RPMI7951 (cell line): ENCODE measurements at regions not wholly inside any gene's neighbourhood (a gene's known extent, or its start where the extent isn't known, plus 50 kb on each side); places are given as distances from the start of the nearest gene placed in this dataset.
"Not testable (repeated sequence)": the region's sequence is repeated elsewhere in the genome, so short reads cannot be mapped to it uniquely, and the experiment has no call there.

Experiments used
- DNase-seq: peaks from one replicate; pipeline ENCODE4 v3.0.0-alpha.2; 2012; ENCODE audit warnings: low read depth

DNA sequence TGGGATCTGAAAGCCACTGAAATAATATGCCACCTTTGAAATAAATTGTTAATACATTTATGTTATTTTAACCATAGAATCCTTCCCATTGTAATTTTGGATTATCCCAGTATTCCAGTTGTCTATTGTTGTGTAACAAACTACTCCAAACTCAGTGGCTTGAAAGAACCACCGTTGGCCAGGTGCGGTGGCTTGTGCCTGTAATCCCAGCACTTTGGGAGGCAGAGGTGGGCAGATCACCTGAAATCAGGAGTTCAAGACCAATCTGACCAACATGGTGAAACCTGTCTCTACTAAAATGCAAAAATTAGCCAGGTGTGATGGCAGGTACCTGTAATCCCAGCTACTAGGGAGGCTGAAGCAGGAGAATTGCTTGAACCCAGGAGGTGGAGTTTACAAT is 217.6 kb downstream of the IRX2 start:
- DNase-seq: not testable (repeated sequence)

DNA sequence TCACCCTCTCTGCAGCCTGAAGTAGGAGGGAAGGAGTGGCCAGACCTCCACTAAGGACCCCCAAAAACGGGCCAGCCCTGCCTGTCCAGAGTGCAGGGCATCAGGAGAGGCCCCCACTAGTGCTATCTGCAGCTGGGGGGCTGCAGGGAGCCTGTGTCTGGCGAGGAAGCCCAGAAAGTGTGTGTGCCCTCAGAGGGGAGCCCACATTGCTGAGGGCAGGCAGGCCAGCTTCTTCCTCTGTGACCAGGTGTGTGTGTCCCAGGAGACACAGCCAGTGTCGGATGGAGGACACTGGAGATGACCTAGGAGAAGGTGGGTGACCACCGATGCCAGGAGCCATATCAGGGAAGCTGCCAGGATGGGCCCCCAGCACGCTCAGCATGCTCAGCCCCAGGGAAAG is 218.7 kb downstream of the IRX2 start:
- DNase-seq: no peak

DNA sequence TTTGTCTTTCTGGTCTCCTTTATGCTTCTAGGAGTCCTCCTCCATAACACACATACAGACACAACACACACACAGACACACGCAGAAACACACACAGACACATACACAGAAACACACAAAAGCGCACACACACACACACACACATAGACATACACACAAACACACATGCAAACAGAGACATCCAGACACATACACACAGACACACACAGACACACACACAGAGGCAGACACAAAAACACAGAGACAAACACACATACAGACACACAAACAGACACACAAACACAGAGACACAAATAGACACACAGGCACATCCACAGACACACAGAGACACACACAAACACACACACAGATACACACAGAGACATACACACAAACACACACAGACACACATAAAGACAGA is 220.2 kb downstream of the IRX2 start:
- no peak for DNase-seq

DNA sequence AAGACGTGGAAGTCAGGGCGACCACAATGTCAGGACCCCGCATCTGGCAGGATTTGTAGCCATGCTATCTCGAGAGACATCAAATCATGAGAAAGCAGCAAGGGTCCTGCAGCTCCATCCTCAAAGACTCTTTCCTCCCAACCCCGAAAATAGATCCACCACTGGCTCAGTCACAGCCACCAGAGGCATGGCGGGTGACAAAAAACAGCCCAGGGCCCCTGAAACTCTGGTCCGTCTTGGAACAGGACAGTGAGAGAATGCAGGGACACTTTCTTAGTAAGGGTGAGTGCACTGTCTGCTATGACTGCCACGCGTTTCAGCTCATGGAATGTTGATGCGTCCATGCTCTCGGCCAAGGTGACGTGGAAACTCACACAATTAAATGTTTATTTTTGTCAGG is 220.9 kb downstream of the IRX2 start:
- DNase-seq: no peak

DNA sequence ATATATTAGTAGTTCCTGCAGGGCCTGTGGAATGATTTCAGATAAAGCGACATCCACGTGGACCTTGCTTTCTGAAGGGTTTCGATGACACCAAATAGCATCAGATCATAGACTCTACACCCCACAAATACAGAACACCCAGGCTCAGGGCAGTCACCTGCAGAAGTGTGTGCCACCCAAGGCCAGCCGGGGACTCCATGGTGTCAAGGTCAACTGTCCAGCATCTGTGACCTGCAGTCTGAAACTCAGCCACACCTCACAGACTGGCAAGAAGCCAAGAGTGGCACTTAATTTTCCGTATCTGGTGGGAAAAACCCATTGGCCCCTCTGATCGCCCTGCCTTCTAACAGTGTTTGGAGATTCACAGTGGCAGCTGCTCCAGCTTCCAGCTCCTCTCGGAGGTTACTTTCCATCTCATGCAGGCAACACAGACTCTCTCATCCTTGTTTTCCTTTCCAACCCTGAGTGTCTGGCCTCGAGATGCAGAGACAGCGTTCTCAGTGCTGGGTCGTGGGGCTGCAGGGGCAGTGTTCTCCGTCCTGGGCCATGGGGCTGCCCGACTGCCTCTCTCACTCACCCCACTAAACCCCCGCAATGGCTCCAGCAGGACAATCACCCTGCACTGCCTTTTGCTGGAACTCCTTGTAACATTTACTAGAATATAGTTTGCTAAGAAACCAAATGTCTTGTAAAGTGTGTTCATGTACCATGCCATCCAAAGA is 221.9 kb downstream of the IRX2 start:
- DNase-seq: no peak

DNA sequence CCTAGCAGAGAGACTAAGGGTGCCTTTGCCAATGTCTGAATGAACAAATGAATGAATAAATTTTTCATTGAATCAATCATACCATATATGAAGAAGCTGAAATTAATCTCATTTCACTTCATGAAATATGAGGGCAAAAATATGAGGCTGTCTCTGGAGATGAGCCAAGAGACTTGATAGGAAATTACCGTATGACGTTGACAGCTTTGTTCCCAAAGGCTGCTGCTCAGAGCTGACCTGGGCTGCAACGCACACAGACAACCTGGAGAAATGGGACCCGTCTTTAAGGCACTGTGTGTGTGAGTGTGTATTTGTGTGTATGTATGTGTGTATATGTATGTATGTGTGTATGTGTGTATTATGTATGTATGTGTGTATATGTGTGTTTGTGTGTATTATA is 226.1 kb downstream of the IRX2 start:
- no peak for DNase-seq

DNA sequence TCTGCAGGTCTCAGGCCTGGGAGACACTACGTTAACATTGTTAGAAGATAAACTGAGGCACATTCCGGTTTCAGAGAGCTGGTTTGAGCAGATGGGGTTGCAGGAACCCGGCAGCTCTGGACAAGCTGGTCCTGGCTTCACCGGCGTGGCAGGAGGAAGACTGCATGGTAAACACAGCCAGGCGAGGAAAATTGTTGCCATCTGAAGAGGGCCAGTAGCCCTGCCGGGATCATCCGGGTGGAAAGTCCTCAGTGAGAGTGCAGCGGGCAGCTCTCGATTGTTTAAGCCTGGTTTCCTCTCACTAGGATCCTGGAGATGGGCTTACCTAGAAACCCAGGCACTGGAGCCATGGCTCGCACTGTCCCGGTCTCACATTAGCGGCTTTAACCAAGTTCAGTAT is 226.9 kb downstream of the IRX2 start:
- no peak for DNase-seq

DNA sequence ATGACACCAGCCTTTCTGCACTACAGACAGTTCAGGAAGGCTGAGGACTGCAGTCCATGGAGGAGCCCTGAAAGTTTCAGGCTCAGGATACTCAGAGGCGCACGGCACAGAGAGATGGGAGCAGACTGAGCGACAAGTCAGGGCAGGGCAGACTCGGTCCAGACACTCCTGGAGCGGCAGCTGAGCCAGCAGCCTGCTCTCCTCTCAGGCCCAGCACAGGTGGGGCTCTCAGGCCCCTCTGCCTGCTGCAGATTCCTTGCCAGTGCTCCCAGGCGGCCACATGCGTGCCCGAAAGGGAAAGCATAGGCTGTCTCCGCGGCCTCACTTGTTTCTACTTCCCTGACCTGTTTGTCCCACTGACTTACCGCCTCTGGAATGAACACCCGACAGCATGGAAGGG is 228.3 kb downstream of the IRX2 start:
- DNase-seq: no peak

DNA sequence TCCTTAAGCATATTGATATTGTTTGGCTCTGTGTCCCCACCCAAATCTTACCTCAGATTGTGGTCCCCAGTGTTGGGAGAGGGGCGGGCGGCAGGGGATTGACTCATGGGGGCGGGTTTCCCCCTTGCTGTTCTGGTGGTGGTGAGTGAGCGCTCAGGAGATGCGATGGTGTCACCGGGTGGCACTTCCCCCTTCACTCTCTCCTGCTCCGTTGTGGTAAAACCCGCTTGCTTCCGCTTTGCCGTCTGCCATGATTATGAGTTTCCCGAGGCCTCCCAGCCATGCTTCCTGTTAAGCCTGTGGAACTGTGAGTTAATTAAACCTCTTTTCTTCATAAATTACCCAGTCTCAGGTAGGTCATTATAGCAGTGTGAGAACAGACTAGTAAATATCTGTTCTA is 229.1 kb downstream of the IRX2 start:
- no peak for DNase-seq

DNA sequence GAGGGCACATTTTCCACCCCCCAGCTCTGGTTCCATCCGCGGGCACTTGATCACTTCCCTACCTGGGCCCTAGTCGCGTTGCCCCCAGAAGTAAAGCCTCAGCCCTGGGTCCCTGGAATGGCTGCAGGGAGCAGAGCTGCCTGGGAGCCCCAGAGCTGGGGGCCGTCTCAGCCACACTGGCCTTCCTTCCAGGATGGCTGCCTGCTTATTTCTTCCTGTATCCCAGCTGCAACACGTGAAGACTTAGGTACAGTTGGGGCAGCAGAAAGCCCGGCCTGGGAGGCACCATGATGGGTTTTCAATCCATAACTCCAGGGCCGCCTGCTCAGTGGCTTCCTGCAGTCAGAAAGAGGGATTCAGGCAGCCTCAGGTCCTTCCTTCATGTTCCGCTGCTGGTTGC is 232.3 kb downstream of the IRX2 start:
- no peak for DNase-seq

DNA sequence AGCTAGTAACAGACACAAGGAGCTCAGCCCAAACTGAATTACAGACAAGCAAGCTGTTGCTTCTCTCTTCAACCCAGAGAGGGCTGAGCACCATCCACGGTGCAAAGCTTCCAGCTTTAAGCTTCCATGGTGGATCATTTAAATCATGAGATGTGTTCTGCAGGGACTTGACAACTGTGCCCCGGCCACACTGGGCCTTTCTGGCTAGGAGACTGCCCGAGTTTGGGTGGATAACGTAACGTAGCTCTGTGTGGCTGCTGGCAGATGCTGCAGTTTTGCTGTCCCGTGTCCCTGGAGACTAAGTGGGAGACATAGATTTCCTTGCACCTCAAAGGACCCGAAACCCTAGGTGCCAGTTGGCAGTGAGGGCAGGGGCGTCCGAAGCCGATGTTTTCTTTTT is 234.0 kb downstream of the IRX2 start:
- no peak for DNase-seq

DNA sequence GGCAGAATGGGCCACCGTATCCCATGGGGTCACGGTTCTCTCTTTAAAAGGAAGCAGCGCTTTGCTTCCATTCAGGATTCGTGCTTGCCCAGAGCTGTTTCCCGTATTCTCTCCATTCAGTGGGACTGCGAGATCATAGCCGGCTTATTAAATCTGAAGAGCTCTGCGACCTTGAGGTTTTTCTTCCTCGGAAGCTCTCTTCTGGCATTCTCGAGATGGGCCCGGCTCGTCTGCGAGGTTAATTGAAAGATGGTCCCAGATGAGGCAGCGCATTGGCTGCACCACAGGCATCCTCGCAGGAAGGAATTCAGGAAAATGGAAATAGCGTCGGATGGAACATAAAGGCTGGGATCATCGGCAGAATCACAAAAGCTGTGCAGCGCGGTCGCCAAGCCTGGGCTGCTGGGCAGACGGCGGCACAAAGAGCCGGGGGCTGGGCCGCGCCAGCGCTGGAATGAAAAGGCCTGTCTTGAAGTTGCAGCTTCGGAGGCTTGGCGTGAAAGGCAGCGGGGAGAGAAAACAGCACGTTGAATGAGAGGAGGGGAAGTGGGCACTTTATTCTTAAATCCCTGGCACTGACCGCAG is 236.2 kb downstream of the IRX2 start:
- no peak for DNase-seq

DNA sequence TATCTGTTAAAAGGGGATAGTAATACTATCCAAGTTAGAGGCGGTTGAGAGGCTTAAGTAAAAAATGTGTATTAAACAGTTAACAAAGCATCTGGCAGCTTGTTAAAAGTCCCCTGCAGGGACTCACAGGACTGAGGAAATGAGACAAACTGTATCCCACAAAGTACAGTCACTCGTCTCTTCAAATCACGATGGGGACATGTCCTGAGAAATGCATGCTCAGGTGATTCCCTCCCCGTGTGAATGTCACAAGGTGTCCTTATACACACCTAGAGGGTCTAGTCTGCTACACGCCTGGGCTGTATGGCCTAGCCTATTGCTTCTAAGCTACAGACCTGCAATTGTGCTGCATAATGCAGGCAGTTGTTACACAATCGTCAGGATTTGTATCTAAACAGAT is 237.0 kb downstream of the IRX2 start:
- no peak for DNase-seq

DNA sequence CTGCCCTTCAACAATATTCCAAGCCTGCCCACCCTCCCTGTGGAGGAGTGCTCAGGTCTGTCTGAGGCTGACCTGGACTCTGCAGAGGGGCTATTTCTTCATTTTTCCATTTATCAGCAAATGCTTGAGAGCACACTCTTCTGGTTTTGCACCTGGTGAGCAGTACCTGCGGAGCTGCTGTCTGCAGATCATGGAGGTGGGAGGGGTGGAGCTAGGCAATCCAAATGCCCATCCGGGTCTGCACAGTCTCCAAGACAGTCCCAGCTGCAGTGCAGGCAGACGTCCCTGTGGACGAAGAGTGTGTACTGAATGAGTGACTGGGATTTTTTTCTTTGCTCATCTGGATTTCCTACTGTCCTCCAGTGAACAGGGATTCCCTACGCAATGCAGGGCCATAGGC is 239.8 kb downstream of the IRX2 start:
- DNase-seq: no peak

DNA sequence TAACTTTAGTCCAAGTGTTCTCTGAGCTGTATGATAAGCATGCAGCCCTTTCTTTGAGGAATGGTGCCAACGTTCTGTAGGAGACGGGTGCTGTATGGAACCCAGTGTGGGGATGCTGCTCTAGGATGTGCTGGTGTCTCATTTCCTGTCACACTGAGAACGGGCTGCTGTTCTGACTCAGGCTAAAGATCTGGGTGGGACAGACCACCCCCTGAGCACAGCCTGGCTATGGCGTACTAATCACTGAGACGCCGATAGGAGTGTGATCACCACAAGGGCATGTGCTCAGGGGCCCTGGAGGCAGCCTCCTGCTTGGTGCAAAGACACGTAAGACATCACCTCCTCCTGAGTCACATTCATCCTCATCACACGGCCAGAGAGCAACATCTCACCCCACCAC is 240.4 kb downstream of the IRX2 start:
- DNase-seq: no peak

DNA sequence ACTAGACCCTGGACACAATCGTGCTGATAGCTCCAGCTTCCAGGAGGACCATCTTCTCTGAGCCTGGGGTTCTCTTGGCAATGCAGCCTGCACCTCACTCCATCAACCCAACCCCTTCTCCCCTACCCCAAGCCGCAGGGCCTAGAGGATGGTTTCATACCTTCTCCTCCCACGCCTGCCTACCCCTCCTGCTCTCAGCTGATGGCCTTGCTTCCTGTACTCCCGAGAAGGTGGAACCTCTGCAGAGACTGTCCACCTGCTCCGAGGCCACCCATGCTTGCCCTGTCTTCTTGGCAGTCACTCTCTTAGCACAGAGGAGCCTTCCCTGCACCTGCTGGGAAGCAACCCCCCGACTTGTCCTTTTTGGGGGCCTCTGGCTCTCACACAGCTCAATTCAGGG is 241.9 kb downstream of the IRX2 start:
- no peak for DNase-seq

DNA sequence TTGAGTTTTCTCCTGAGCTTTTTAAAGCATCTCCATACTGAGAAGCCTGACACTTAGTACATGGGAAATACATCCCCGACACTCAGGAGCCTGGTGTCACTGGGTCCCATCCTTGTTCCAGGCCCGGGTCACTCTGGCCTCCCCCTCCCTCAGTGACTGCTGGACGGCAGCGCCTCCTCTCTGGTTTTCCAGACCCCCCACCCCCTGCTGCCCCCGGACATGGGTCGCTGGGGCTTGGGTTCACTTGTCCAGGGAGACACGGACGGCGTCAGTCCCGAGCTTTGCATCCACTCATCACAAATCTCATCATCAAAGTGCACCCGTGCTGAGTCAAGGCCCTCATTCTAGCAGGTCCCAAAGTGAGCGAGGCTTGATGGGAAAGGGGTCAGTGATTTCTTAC is 243.0 kb downstream of the IRX2 start:
- no peak for DNase-seq

DNA sequence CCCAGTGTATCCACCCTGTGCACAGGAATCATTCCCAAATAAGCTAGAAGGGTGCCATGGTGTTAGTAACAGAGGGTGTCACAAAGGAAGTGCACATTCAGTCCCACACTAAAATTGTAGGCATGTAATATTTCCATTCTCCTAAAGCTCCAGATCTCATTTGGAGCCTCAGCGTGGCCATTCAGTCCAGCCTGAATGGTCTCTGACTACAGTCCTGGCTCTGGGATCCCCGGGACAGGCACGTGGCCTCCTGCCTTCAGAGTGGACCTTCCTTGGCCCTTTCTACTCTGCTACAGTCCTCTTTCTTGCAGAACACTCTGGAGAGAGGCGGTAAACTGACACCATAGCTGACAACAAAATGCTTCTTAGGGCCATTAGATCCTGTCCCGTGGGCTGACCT is 243.9 kb downstream of the IRX2 start:
- no peak for DNase-seq

DNA sequence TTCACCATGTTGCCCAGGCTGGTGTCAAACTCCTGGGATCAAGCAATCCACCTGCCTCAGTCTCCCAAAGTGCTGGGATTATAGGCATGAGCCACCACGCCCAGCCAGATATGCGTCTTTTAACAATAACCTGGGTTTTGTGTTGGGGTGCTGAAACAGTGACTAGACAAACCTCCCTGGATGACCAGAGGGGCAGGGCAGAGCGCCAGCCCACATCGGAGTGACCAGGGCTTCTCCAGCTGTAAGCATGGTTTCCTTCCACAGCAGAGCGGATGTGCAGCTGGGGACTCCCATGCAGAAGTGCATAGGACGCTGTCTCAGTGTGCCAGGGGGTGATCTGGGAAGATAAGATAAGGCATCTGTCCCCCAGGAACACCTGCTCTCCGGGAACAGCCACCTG is 244.9 kb downstream of the IRX2 start:
- no peak for DNase-seq

DNA sequence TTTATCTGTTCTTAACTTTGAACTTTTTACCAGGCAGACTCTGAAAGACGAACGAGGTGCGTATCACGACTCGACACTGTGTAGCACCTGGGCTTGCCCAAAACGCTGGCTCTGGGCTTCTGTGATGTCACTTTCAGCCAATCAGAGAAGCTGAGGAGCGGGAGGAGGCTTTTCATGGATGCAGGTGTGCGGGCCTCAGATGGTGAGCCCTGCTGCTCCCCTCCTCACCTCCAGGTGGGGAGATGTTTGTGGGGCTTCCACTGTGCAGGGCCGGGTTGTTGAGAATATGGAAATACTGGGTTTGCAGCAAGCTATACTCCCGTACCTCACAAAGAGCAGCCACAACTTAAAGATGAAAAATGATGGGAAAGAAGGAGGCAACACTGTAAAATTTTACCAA is 246.3 kb downstream of the IRX2 start:
- no peak for DNase-seq

DNA sequence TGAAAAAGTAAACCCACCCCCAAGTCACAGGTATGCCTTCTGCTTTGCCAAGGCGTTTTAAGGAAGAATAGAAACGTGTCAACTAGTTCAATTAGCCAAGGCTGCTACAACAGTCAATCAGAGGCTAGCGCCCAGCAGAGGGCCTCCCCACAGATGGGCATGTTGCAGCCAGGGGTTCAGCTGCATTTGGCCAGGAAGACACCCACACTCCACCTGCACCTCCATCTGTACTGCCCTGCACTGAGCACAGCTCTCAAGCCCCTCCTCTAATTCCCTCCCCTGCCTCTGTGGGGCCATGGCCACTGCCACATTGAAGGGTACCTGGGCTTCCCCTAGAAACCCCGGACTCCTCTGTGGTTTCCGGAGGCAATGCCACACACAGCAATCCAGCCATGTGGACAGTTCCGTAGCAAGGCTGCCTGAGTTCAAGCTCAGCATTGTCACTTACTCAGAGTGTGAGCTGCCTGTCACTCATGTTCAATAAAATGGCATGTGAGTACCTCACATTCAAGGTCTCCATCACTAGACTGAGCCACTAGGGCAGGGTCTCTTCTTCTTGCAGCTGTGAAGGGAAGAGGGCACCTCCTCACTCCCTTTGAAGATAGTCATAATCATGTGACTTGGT is 248.4 kb downstream of the IRX2 start:
- DNase-seq: no peak

DNA sequence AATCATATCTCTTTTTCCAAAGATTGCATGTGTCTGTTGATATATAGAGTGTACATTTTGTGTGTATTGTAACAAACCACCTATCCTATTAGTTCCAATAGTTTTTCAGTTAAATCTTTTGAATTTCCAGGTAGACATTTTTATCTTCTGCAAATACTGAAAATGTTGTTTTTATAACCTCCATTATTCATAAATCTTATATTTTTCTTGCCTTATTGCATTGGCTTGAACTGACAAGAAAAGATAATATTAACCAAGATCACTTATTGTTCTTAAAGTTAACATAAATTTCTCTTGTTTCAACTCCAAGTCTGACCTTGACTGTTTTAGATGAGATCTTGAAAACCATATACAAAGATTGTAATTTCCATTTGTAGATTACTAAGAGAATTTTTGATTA is 251.6 kb downstream of the IRX2 start:
- no peak for DNase-seq

DNA sequence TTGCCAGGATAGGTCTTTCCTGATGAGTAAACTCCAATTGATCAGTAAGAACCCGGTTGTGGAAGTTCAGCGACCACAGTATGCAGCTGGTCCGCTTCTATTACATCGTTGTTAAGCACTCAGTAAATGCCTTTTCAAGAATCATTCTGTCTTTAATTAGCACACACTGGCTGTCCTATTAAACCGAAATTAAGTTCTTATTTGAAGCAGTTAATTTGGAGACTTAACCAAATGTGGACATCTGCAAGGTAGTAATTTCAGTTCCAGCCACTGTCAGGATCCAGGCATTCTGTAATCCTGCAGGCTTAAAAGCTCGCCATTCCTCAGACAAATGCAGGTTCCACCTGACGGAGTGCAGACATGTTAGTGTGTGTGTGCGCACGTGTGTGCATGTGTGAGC is 254.6 kb downstream of the IRX2 start:
- DNase-seq: no peak

DNA sequence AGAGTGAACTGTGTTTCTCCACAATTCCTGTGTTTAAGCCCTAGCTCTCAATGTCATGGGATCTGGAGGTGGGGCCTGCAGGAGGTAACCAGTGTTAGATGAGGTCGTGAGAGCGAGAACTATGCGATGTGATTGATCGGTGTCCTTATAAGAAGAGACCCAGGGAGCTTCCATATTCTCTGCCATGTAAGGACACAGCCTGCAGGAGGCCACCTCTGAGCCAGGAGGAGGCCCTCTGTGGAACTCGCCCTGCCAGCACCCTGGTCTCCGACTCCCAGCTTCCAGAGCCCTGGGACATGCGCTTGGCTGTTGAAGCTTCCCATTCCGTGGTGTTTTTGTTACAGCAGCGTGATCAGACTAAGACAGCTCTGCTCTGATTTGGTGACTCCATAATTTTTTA is 255.4 kb downstream of the IRX2 start:
- DNase-seq: no peak
